IMR-90 (cell line): ENCODE measurements at regions not wholly inside any gene's neighbourhood (a gene's known extent, or its start where the extent isn't known, plus 50 kb on each side); places are given as distances from the start of the nearest gene placed in this dataset.

ENCODE experiments used
- ATAC-seq: fragments of 200-7000 bp; cut with Tn5 transposase; 2 replicates; pipeline ENCODE4 v1.9.1; 2020; ENCODE audit warnings: low read depth, mild to moderate bottlenecking, moderate library complexity
- BruUV-seq: library from RNA; stranded (reverse); fragments of 400-500 nt; replicated peaks from 2 replicates; lab custom pipeline; 2021; lab: Mats Ljungman, UMichigan
- CTCF ChIA-PET: fragments of 300-600 bp; formaldehyde crosslinking; extraction: SDS; loops from one replicate; lab custom pipeline; 2021; ENCODE audit warnings: antibody characterized with exemption; lab: Yijun Ruan, JAX
- POLR2A ChIA-PET: fragments of 300-600 bp; sonication (Branson Sonifier 250); formaldehyde crosslinking; loops from one replicate; lab custom pipeline; 2022; ENCODE audit warnings: antibody characterized with exemption; ENCODE audit not compliant: unreplicated experiment; lab: Charles Lee
- DNase-seq: peaks from one replicate; pipeline ENCODE4 v3.0.0; 2013
- H2AFZ ChIP-seq: replicated peaks from 2 replicates; pipeline ENCODE3; 2013; ENCODE audit warnings: low read length, mild to moderate bottlenecking; ENCODE audit not compliant: poor library complexity
- H2AK5ac ChIP-seq: 2 replicates; pipeline ENCODE4 v1.6.1; 2013; ENCODE audit warnings: low read depth, low read length, inconsistent platforms
- H2AK9ac ChIP-seq: replicated peaks from 2 replicates; pipeline ENCODE3; 2013; ENCODE audit warnings: mild to moderate bottlenecking, low read depth, low read length, moderate library complexity; ENCODE audit not compliant: poor library complexity
- H2BK120ac ChIP-seq: 2 replicates; pipeline ENCODE4 v1.6.1; 2013; ENCODE audit warnings: low read depth, low read length, inconsistent platforms
- H2BK15ac ChIP-seq: 3 replicates; pipeline ENCODE4 v1.6.1; 2013; ENCODE audit warnings: low read depth, low read length, inconsistent platforms
- H2BK20ac ChIP-seq: 2 replicates; pipeline ENCODE4 v1.6.1; 2013; ENCODE audit warnings: low read depth, mild to moderate bottlenecking, inconsistent platforms, low read length, moderate library complexity
- H2BK5ac ChIP-seq: 2 replicates; pipeline ENCODE4 v1.6.1; 2013; ENCODE audit warnings: mild to moderate bottlenecking, low read depth, low read length, inconsistent platforms; ENCODE audit not compliant: poor library complexity, severe bottlenecking
- H3K14ac ChIP-seq: replicated peaks from 2 replicates; pipeline ENCODE4 v1.6.1; 2013; ENCODE audit warnings: low read depth, low read length, inconsistent platforms
- H3K18ac ChIP-seq: 2 replicates; pipeline ENCODE4 v1.6.1; 2013; ENCODE audit warnings: low read depth, low read length, control low read depth
- H3K23ac ChIP-seq: 2 replicates; pipeline ENCODE4 v1.6.1; 2013; ENCODE audit warnings: low read depth, low read length, inconsistent platforms
- H3K27ac ChIP-seq: 2 replicates; pipeline ENCODE4 v1.5.1; 2013; ENCODE audit warnings: mild to moderate bottlenecking, control low read depth, low read length; ENCODE audit not compliant: insufficient read depth
- H3K27me3 ChIP-seq: 2 replicates; pipeline ENCODE4 v1.6.1; 2013; ENCODE audit warnings: low read length; ENCODE audit not compliant: control insufficient read depth, insufficient read depth
- H3K36me3 ChIP-seq: 2 replicates; pipeline ENCODE4 v1.6.1; 2013; ENCODE audit warnings: low read length, mixed read lengths; ENCODE audit not compliant: control insufficient read depth, insufficient read depth
- H3K4ac ChIP-seq: 2 replicates; pipeline ENCODE4 v1.6.1; 2013; ENCODE audit warnings: low read depth, low read length, inconsistent platforms
- H3K4me1 ChIP-seq: 2 replicates; pipeline ENCODE4 v1.6.1; 2013; ENCODE audit warnings: low read length, mixed read lengths; ENCODE audit not compliant: control insufficient read depth, insufficient read depth
- H3K4me2 ChIP-seq: 2 replicates; pipeline ENCODE4 v1.6.1; 2013; ENCODE audit warnings: low read depth, mild to moderate bottlenecking, control low read depth, low read length, moderate library complexity
- H3K4me3 ChIP-seq: 2 replicates; pipeline ENCODE4 v1.5.1; 2013; ENCODE audit warnings: low read depth, mild to moderate bottlenecking, control low read depth, low read length, moderate library complexity; ENCODE audit not compliant: insufficient read depth
- H3K56ac ChIP-seq: 2 replicates; pipeline ENCODE4 v1.6.1; 2013; ENCODE audit warnings: low read length, inconsistent platforms; ENCODE audit not compliant: insufficient read depth; ENCODE audit errors: extremely low read depth
- H3K79me1 ChIP-seq, 2 experiments: 2 replicates each; pipeline ENCODE4 v1.6.1; 2013; ENCODE audit warnings: low read length in 2 of 2, inconsistent platforms in 1 of 2, low read depth in 1 of 2
- H3K9ac ChIP-seq: 2 replicates; pipeline ENCODE4 v1.6.1; 2013; ENCODE audit warnings: low read depth, low read length, control low read depth
- H3K9me1 ChIP-seq: 2 replicates; pipeline ENCODE4 v1.6.1; 2013; ENCODE audit warnings: low read length, inconsistent platforms; ENCODE audit not compliant: insufficient read depth
- H3K9me3 ChIP-seq: 2 replicates; pipeline ENCODE4 v1.6.1; 2013; ENCODE audit warnings: low read length; ENCODE audit not compliant: control insufficient read depth, insufficient read depth
- H4K20me1 ChIP-seq: 2 replicates; pipeline ENCODE4 v1.6.1; 2013; ENCODE audit warnings: low read length, inconsistent platforms; ENCODE audit not compliant: insufficient read depth
- H4K5ac ChIP-seq: 2 replicates; pipeline ENCODE4 v1.6.1; 2013; ENCODE audit warnings: mild to moderate bottlenecking, low read depth, low read length, control low read depth
- H4K8ac ChIP-seq, 2 experiments: 2 replicates each; pipeline ENCODE4 v1.6.1; 2013; ENCODE audit warnings: low read depth in 2 of 2, low read length in 2 of 2, control low read depth in 1 of 2, inconsistent platforms in 1 of 2
- H4K91ac ChIP-seq: 2 replicates; pipeline ENCODE4 v1.6.1; 2013; ENCODE audit warnings: low read depth, low read length, inconsistent platforms; ENCODE audit not compliant: insufficient read depth
- BHLHE40 ChIP-seq: fragments of 150-350 bp; IDR thresholded peaks from 2 replicates; pipeline ENCODE4 v1.6.1; 2016; ENCODE audit warnings: mild to moderate bottlenecking, low read depth, low read length
- CHD1 ChIP-seq: IDR thresholded peaks from 2 replicates; pipeline ENCODE4 v1.6.1; 2012; ENCODE audit warnings: low read depth, low read length, improper control_type of control experiment
- CTCF ChIP-seq: conservative IDR thresholded peaks from 2 replicates; pipeline ENCODE4 v1.5.1; 2012; ENCODE audit warnings: mild to moderate bottlenecking, low read depth, low read length, improper control_type of control experiment
- ELK1 ChIP-seq: fragments of 150-350 bp; IDR thresholded peaks from 2 replicates; pipeline ENCODE4 v1.6.1; 2016; ENCODE audit warnings: low read depth, mild to moderate bottlenecking, low read length, moderate library complexity, borderline replicate concordance
- MAFK ChIP-seq: IDR thresholded peaks from 2 replicates; pipeline ENCODE4 v1.6.1; 2012; ENCODE audit warnings: low read depth, low read length, improper control_type of control experiment
- MXI1 ChIP-seq: IDR thresholded peaks from 2 replicates; pipeline ENCODE4 v1.6.1; 2012; ENCODE audit warnings: low read depth, mild to moderate bottlenecking, low read length, moderate library complexity, borderline replicate concordance
- NFE2L2 ChIP-seq: fragments of 150-350 bp; IDR thresholded peaks from 2 replicates; pipeline ENCODE4 v1.6.1; 2016; ENCODE audit warnings: low read depth, mild to moderate bottlenecking, low read length
- POLR2A ChIP-seq: IDR thresholded peaks from 2 replicates; pipeline ENCODE4 v1.6.1; 2012; ENCODE audit warnings: mild to moderate bottlenecking, low read depth, low read length
- RCOR1 ChIP-seq: IDR thresholded peaks from 2 replicates; pipeline ENCODE4 v1.6.1; 2012; ENCODE audit warnings: mild to moderate bottlenecking, low read length, improper control_type of control experiment; ENCODE audit not compliant: insufficient replicate concordance
- WGBS, 2 experiments: methylation state at CpG; one replicate each; pipeline versions ENCODE4 v1.1.5 to v1.1.7; 2013; ENCODE audit warnings: missing lambda C conversion rate in 2 of 2; ENCODE audit not compliant: insufficient read length in 1 of 2; ENCODE audit errors: extremely low coverage in 2 of 2; 5-methylcytosine and 5-hydroxymethylcytosine counted together
- dilution Hi-C: fragments of 300-500 bp; cut with HindIII; formaldehyde crosslinking; loops from one replicate; pipeline ENCODE4 v1.14.3; 2018; ENCODE audit warnings: low sequenced_read_pairs; ENCODE audit not compliant: unreplicated experiment
- in situ Hi-C: fragments of 300-500 bp; cut with MboI; formaldehyde crosslinking; loops from 3 replicates; pipeline ENCODE4 v1.14.3; 2019; ENCODE audit warnings: low sequenced_read_pairs, inconsistent platforms, mixed read lengths
- intact Hi-C: fragments of 100-400 bp; cut with micrococcal nuclease; formaldehyde crosslinking; loops from 2 replicates; pipeline ENCODE4 v1.10.0; 2022

GRCh38 chr20:20938599-20938998 is 167.6 kb downstream of the LINC00237 start:
- no peak overlapping the region for H3K4me2 ChIP-seq

More at GRCh38 chr20:20938599-20938998, 167.6 kb downstream of the LINC00237 start:
- Histone ChIP-seq H3K36me3 (no peaks in the 10 kb centered on the region), H2AFZ (no peak overlapping the region), H3K4me3 (no peak overlapping the region), H2BK120ac (no peak overlapping the region), H3K79me1 (no peaks in the 10 kb centered on the region), H4K20me1 (no peaks in the 10 kb centered on the region), H3K9me1 (no peaks in the 10 kb centered on the region), H4K91ac (no peak overlapping the region), H3K18ac (no peak overlapping the region), H3K23ac (no peak overlapping the region), H2AK9ac (no peak overlapping the region), H2BK5ac (no peak overlapping the region), H2BK20ac (no peak overlapping the region), H3K9me3 (peaks cover 16% of the 10 kb centered on the region), H3K56ac (no peak overlapping the region), H4K5ac (no peak overlapping the region), H3K27ac (no peak overlapping the region), H3K14ac (no peak overlapping the region), H3K4me1 (no peaks in the 10 kb centered on the region), H3K27me3 (no peaks in the 10 kb centered on the region), H3K4ac (no peak overlapping the region), H2BK15ac (no peak overlapping the region), H4K8ac (no peak overlapping the region), H3K9ac (no peak overlapping the region), H2AK5ac (no peak overlapping the region)
- ATAC-seq = no peak
- CTCF ChIA-PET = no interaction called here
- WGBS, 2 experiments = no CpG with 5 or more reads among the region's 7 CpGs
- intact Hi-C loops (no loop called here), in situ Hi-C loops (no loop called here), dilution Hi-C loops (no loop called here)
- TF ChIP-seq RCOR1 = no peak
- TF ChIP-seq CTCF = no peak
- no peak for TF ChIP-seq POLR2A
- no peak for TF ChIP-seq NFE2L2
- no peak for TF ChIP-seq MAFK
- TF ChIP-seq CHD1 = no peak
- no peak for TF ChIP-seq ELK1
- no peak for TF ChIP-seq MXI1
- no peak for TF ChIP-seq BHLHE40
- no TSS peak for BruUV-seq
- POLR2A ChIA-PET = no interaction called here
- DNase-seq = no peak
